ENCODE measurements at regions not wholly inside any gene's neighbourhood (a gene's known extent, or its start where the extent isn't known, plus 50 kb on each side); places are given as distances from the start of the nearest gene placed in this dataset.

- no peaks in the 10 kb centered on the region for H3K9me3 Mint-ChIP-seq
- TF ChIP-seq EZH2phosphoT487 (IDR thresholded peaks at IDR 0.05) (no peak), EZH2 (IDR thresholded peaks at IDR 0.05) (no peak), CTCF (IDR thresholded peaks at IDR 0.05) (no peak)
- no peak overlapping the region for H3K4me3 ChIP-seq
Measured at GRCh38 chr1:199854686-199855321, 172.7 kb upstream of the NR5A2 start.

GRCh38 chr1:199855580-199855979 is 171.9 kb upstream of the NR5A2 start:
- no peaks in the 10 kb centered on the region for H3K36me3 ChIP-seq
- Mint-ChIP-seq H3K27ac (no peak overlapping the region), H3K36me3 (no peaks in the 10 kb centered on the region), H3K9me3 (no peaks in the 10 kb centered on the region), H3K4me1 (peaks cover 12% of the 10 kb centered on the region), H3K4me3 (no peak overlapping the region), H3K27me3 (ENCODE audit: insufficient read depth, low read depth) (no peaks in the 10 kb centered on the region)
- no peak overlapping the region for H2AFZ ChIP-seq (replicated peaks)
- no peak overlapping the region for H3K4me2 ChIP-seq
- H3K9me3 ChIP-seq (ENCODE audit: low read depth): no peaks in the 10 kb centered on the region
- H3F3A ChIP-seq (ENCODE audit: low read depth): no peaks in the 10 kb centered on the region
- no peak for DNase-seq (ENCODE audit: low spot score)
- H3K79me2 ChIP-seq (ENCODE audit: low read depth): no peaks in the 10 kb centered on the region
- no peaks in the 10 kb centered on the region for H4K20me1 ChIP-seq (ENCODE audit: low read depth)
- H3K27ac ChIP-seq: no peak overlapping the region
- no peak overlapping the region for H3K9ac ChIP-seq
- no peak overlapping the region for H3K4me3 ChIP-seq
- H3K27me3 ChIP-seq: no peaks in the 10 kb centered on the region
- H3K4me1 ChIP-seq: peaks cover 6% of the 10 kb centered on the region
- TF ChIP-seq CTCF (IDR thresholded peaks at IDR 0.05): no peak
- TF ChIP-seq EZH2 (IDR thresholded peaks at IDR 0.05): no peak
- no peak for TF ChIP-seq EZH2phosphoT487 (IDR thresholded peaks at IDR 0.05)

More at GRCh38 chr1:199854686-199855321, 172.7 kb upstream of the NR5A2 start:
- no peak for DNase-seq (ENCODE audit: low spot score)
- no peaks in the 10 kb centered on the region for H3K79me2 ChIP-seq (ENCODE audit: low read depth)
- H3K9ac ChIP-seq: no peak overlapping the region
- H3K36me3 Mint-ChIP-seq: no peaks in the 10 kb centered on the region
- H3K27ac ChIP-seq: no peak overlapping the region
- no peak overlapping the region for H3K27ac Mint-ChIP-seq
- H4K20me1 ChIP-seq (ENCODE audit: low read depth): no peaks in the 10 kb centered on the region
- H3K4me2 ChIP-seq: no peak overlapping the region
- H3K4me1 Mint-ChIP-seq: peaks cover 12% of the 10 kb centered on the region
- no peaks in the 10 kb centered on the region for H3K27me3 Mint-ChIP-seq (ENCODE audit: insufficient read depth, low read depth)
- no peaks in the 10 kb centered on the region for H3K36me3 ChIP-seq
- no peak overlapping the region for H3K4me3 Mint-ChIP-seq
- peaks cover 6% of the 10 kb centered on the region for H3K4me1 ChIP-seq
- no peaks in the 10 kb centered on the region for H3K27me3 ChIP-seq
- no peaks in the 10 kb centered on the region for H3K9me3 ChIP-seq (ENCODE audit: low read depth)
- H3F3A ChIP-seq (ENCODE audit: low read depth): no peaks in the 10 kb centered on the region
- H2AFZ ChIP-seq (replicated peaks): no peak overlapping the region

- Histone ChIP-seq H3F3A (ENCODE audit: low read depth) (no peaks in the 10 kb centered on the region), H4K20me1 (ENCODE audit: low read depth) (no peaks in the 10 kb centered on the region), H3K9ac (no peak overlapping the region), H3K4me2 (no peak overlapping the region), H3K27ac (no peak overlapping the region), H2AFZ (replicated peaks) (no peak overlapping the region), H3K27me3 (no peaks in the 10 kb centered on the region), H3K9me3 (ENCODE audit: low read depth) (no peaks in the 10 kb centered on the region), H3K4me1 (peaks cover 2% of the 10 kb centered on the region), H3K4me3 (no peak overlapping the region), H3K79me2 (ENCODE audit: low read depth) (no peaks in the 10 kb centered on the region), H3K36me3 (no peaks in the 10 kb centered on the region)
- Mint-ChIP-seq H3K4me3 (no peak overlapping the region), H3K27me3 (ENCODE audit: insufficient read depth, low read depth) (no peaks in the 10 kb centered on the region), H3K27ac (no peak overlapping the region), H3K36me3 (no peaks in the 10 kb centered on the region), H3K9me3 (no peaks in the 10 kb centered on the region), H3K4me1 (peaks cover 9% of the 10 kb centered on the region)
- TF ChIP-seq CTCF (IDR thresholded peaks at IDR 0.05): no peak
- no peak for TF ChIP-seq EZH2phosphoT487 (IDR thresholded peaks at IDR 0.05)
- no peak for TF ChIP-seq EZH2 (IDR thresholded peaks at IDR 0.05)
- DNase-seq (ENCODE audit: low spot score): no peak
Measured at GRCh38 chr1:199856216-199856780, 171.2 kb upstream of the NR5A2 start.

Data from neural progenitor cell (in vitro differentiated cells).